ENCODE measurements at regions not wholly inside any gene's neighbourhood (a gene's known extent, or its start where the extent isn't known, plus 50 kb on each side); places are given as distances from the start of the nearest gene placed in this dataset.
A peak's percentile ranks its signal among the peaks of the same experiment; 100 is the strongest.

DNA sequence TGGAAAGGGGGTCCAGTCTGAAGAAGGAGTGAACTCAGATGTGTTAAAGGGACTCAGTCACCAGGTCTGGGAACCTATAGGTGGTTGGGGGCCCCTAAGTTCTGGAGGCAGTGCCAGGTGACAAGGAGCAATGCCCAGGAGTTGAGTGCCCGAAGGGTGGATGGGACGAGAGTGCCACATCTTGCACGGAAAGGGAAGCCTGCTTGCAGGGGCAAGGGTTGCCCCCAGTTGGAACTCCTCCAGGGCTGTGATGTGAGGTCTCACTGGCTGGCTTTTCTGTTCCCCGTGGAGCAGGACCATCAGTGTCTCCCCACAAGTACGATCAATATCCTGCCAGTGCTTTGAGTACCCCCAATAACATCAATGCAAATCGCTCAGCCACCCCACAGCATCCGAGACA is 107.3 kb downstream of the TOMM20 start:
- no peak overlapping the region for H3K4me3 ChIP-seq (ENCODE audit: low read depth, poor library complexity, severe bottlenecking)
- no peak for TF ChIP-seq POLR2A (IDR thresholded peaks at IDR 0.05)
- TF ChIP-seq, protein P1, sequence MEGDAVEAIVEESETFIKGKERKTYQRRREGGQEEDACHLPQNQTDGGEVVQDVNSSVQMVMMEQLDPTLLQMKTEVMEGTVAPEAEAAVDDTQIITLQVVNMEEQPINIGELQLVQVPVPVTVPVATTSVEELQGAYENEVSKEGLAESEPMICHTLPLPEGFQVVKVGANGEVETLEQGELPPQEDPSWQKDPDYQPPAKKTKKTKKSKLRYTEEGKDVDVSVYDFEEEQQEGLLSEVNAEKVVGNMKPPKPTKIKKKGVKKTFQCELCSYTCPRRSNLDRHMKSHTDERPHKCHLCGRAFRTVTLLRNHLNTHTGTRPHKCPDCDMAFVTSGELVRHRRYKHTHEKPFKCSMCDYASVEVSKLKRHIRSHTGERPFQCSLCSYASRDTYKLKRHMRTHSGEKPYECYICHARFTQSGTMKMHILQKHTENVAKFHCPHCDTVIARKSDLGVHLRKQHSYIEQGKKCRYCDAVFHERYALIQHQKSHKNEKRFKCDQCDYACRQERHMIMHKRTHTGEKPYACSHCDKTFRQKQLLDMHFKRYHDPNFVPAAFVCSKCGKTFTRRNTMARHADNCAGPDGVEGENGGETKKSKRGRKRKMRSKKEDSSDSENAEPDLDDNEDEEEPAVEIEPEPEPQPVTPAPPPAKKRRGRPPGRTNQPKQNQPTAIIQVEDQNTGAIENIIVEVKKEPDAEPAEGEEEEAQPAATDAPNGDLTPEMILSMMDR (IDR thresholded peaks at IDR 0.05): no peak
- intact Hi-C loops (cut with DNase I; ENCODE audit: low total_unique reads): no loop called here
- WGBS, 2 donors: 89 to 93% methylated on average over 7 of the region's 7 CpGs
- peak in 1 of 2 donors; percentile 52 for DNase-seq (ENCODE audit: low spot score in 2 of 2)

- H3K4me3 ChIP-seq (ENCODE audit: low read depth, poor library complexity, severe bottlenecking): no peak overlapping the region
- WGBS, 2 donors: 93 to 97% methylated on average over 4 of the region's 4 CpGs
- no peak for TF ChIP-seq POLR2A (IDR thresholded peaks at IDR 0.05)
- TF ChIP-seq, protein P1 (IDR thresholded peaks at IDR 0.05): no peak
- peak in 1 of 2 donors; percentile 13 for DNase-seq (ENCODE audit: low spot score in 2 of 2)
- intact Hi-C loops (cut with DNase I; ENCODE audit: low total_unique reads): no loop called here
Measured at GRCh38 chr1:235019961-235020360, 108.7 kb downstream of the TOMM20 start.

DNA sequence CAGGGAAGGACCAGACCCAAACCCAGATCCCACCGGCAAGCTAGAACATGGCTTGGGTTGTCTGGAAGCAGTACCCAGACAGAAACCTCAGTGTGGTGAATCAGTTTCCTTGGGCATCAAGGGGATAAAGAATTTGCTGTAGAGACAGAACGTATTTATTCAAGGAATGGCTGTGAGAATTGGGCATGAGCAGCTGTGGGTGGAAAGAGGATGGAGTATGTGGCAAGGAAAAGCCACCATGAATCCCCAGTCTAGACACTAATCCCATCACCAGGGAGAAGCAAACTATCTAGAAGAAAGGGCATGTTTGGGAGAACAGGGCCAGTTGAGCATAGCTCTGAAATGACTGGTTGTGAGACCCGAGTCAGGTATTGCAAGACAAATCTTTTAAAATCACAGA is 109.2 kb downstream of the TOMM20 start:
- intact Hi-C loops (cut with DNase I; ENCODE audit: low total_unique reads): no loop called here
- WGBS, 2 donors: 80 to 84% methylated on average over 3 of the region's 3 CpGs

GRCh38 chr1:235018720-235019444 is 109.8 kb downstream of the TOMM20 start:
- WGBS, 2 donors: 81 to 84% methylated on average over 3 of the region's 3 CpGs
- no peak for DNase-seq (ENCODE audit: low spot score in 2 of 2)
- no peak for TF ChIP-seq POLR2A (IDR thresholded peaks at IDR 0.05)
- TF ChIP-seq, protein P1 (IDR thresholded peaks at IDR 0.05): no peak
- intact Hi-C loops (cut with DNase I; ENCODE audit: low total_unique reads): no loop called here
- H3K4me3 ChIP-seq (ENCODE audit: low read depth, poor library complexity, severe bottlenecking): no peak overlapping the region

More for the DNA sequence above, 109.2 kb downstream of the TOMM20 start:
- no peak overlapping the region for H3K4me3 ChIP-seq (ENCODE audit: low read depth, poor library complexity, severe bottlenecking)
- TF ChIP-seq, protein P1 (IDR thresholded peaks at IDR 0.05): no peak
- no peak for TF ChIP-seq POLR2A (IDR thresholded peaks at IDR 0.05)
- DNase-seq (ENCODE audit: low spot score in 2 of 2): peak in 1 of 2 donors; percentile 43

GRCh38 chr1:235018161-235018560 is 110.5 kb downstream of the TOMM20 start:
- DNase-seq (ENCODE audit: low spot score in 2 of 2): peak; percentile 63 to 88
- H3K4me3 ChIP-seq (ENCODE audit: low read depth, poor library complexity, severe bottlenecking): no peak overlapping the region
- intact Hi-C loops (cut with DNase I; ENCODE audit: low total_unique reads): no loop called here
- TF ChIP-seq, protein P1 (IDR thresholded peaks at IDR 0.05): no peak
- TF ChIP-seq POLR2A (IDR thresholded peaks at IDR 0.05): no peak
- 42 to 56% methylated on average over 3 of the region's 3 CpGs for WGBS, 2 donors

GRCh38 chr1:235017719-235018118 is 110.9 kb downstream of the TOMM20 start:
- TF ChIP-seq, protein P1 (IDR thresholded peaks at IDR 0.05): no peak
- no peak for TF ChIP-seq POLR2A (IDR thresholded peaks at IDR 0.05)
- peak in 1 of 2 donors; percentile 18 for DNase-seq (ENCODE audit: low spot score in 2 of 2)
- intact Hi-C loops (cut with DNase I; ENCODE audit: low total_unique reads): no loop called here
- H3K4me3 ChIP-seq (ENCODE audit: low read depth, poor library complexity, severe bottlenecking): no peak overlapping the region
- WGBS, 2 donors: 58 to 74% methylated on average over 2 of the region's 2 CpGs
